Neural cell (in vitro differentiated cells): ENCODE measurements at regions not wholly inside any gene's neighbourhood (a gene's known extent, or its start where the extent isn't known, plus 50 kb on each side); places are given as distances from the start of the nearest gene placed in this dataset.

ENCODE experiments used
- EP300 ChIP-seq: fragments of 450-650 bp; conservative IDR thresholded peaks from 2 replicates; pipeline ENCODE4 v1.6.1; 2014; ENCODE audit warnings: antibody characterized with exemption, mild to moderate bottlenecking, moderate library complexity; ENCODE audit not compliant: poor library complexity, severe bottlenecking
- EZH2 ChIP-seq: fragments of 200-600, 300-800 bp; shearing (Covaris generic), sonication (generic); IDR thresholded peaks from 2 replicates; pipeline ENCODE4 v1.6.1; 2014; ENCODE audit warnings: antibody characterized with exemption, low read length, borderline replicate concordance, mild to moderate bottlenecking; ENCODE audit not compliant: insufficient read depth, poor library complexity, severe bottlenecking
- MXI1 ChIP-seq: fragments of 450-650 bp; conservative IDR thresholded peaks from 2 replicates; pipeline ENCODE4 v1.6.1; 2014; ENCODE audit warnings: antibody characterized with exemption, mild to moderate bottlenecking; ENCODE audit not compliant: poor library complexity, severe bottlenecking
- POLR2AphosphoS5 ChIP-seq: IDR thresholded peaks from 2 replicates; pipeline ENCODE4 v1.6.1; 2012
- RAD21 ChIP-seq: fragments of 450-650 bp; conservative IDR thresholded peaks from 2 replicates; pipeline ENCODE4 v1.6.1; 2014; ENCODE audit warnings: antibody characterized with exemption, mild to moderate bottlenecking, moderate library complexity
- SMC3 ChIP-seq: fragments of 450-650 bp; conservative IDR thresholded peaks from 2 replicates; pipeline ENCODE4 v1.6.1; 2014; ENCODE audit warnings: antibody characterized with exemption, mild to moderate bottlenecking, moderate library complexity; ENCODE audit not compliant: poor library complexity
- TAF1 ChIP-seq: IDR thresholded peaks from 2 replicates; pipeline ENCODE4 v1.6.1; 2012; ENCODE audit warnings: low read depth
- TF ChIP-seq, protein P1 (sequence below): fragments of 450-650 bp; IDR thresholded peaks from 2 replicates; pipeline ENCODE4 v1.5.1; 2014; ENCODE audit warnings: antibody characterized with exemption, mild to moderate bottlenecking, moderate library complexity; ENCODE audit not compliant: poor library complexity, severe bottlenecking
- TF ChIP-seq, protein P2 (sequence below): IDR thresholded peaks from 2 replicates; pipeline ENCODE4 v1.6.1; 2012; ENCODE audit warnings: borderline replicate concordance

DNA sequence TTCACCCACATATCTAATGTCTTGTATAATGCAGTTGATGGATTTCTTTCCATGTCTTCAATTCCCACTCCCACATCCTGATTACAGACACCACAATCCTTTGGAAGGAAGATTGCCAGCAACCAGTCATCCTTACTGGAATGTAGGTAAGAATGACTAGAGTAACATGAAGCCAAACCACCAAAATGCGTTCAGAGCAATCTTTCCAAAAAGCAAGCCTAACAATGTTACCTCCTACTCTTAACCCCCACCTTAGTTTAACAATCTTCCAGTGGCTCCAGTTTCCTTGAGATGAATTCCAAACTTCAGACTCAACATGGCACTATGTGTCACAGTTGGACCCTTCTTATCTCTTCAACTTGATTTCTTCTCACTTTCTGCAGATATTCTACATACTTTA is 685.6 kb downstream of the DOK5 start:
- TF ChIP-seq, protein P1, sequence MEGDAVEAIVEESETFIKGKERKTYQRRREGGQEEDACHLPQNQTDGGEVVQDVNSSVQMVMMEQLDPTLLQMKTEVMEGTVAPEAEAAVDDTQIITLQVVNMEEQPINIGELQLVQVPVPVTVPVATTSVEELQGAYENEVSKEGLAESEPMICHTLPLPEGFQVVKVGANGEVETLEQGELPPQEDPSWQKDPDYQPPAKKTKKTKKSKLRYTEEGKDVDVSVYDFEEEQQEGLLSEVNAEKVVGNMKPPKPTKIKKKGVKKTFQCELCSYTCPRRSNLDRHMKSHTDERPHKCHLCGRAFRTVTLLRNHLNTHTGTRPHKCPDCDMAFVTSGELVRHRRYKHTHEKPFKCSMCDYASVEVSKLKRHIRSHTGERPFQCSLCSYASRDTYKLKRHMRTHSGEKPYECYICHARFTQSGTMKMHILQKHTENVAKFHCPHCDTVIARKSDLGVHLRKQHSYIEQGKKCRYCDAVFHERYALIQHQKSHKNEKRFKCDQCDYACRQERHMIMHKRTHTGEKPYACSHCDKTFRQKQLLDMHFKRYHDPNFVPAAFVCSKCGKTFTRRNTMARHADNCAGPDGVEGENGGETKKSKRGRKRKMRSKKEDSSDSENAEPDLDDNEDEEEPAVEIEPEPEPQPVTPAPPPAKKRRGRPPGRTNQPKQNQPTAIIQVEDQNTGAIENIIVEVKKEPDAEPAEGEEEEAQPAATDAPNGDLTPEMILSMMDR = no peak
- TF ChIP-seq RAD21 (no peak), EZH2 (no peak), POLR2AphosphoS5 (no peak), EP300 (no peak), TAF1 (no peak), SMC3 (no peak), MXI1 (no peak)
- TF ChIP-seq, protein P2, sequence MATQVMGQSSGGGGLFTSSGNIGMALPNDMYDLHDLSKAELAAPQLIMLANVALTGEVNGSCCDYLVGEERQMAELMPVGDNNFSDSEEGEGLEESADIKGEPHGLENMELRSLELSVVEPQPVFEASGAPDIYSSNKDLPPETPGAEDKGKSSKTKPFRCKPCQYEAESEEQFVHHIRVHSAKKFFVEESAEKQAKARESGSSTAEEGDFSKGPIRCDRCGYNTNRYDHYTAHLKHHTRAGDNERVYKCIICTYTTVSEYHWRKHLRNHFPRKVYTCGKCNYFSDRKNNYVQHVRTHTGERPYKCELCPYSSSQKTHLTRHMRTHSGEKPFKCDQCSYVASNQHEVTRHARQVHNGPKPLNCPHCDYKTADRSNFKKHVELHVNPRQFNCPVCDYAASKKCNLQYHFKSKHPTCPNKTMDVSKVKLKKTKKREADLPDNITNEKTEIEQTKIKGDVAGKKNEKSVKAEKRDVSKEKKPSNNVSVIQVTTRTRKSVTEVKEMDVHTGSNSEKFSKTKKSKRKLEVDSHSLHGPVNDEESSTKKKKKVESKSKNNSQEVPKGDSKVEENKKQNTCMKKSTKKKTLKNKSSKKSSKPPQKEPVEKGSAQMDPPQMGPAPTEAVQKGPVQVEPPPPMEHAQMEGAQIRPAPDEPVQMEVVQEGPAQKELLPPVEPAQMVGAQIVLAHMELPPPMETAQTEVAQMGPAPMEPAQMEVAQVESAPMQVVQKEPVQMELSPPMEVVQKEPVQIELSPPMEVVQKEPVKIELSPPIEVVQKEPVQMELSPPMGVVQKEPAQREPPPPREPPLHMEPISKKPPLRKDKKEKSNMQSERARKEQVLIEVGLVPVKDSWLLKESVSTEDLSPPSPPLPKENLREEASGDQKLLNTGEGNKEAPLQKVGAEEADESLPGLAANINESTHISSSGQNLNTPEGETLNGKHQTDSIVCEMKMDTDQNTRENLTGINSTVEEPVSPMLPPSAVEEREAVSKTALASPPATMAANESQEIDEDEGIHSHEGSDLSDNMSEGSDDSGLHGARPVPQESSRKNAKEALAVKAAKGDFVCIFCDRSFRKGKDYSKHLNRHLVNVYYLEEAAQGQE = no peak
